Thyroid gland (tissue), 4 donors: ENCODE measurements at regions not wholly inside any gene's neighbourhood (a gene's known extent, or its start where the extent isn't known, plus 50 kb on each side); places are given as distances from the start of the nearest gene placed in this dataset.

ENCODE experiments used
- CTCF ChIP-seq, 6 experiments: fragments of 200-600 bp in 3 of 6; fragments of 450-650 bp in 3 of 6; sonication (generic) in 3 of 6; IDR thresholded peaks; one replicate each; pipeline ENCODE4 v1.5.1; 2016 to 2019; ENCODE audit warnings: antibody characterized with exemption in 6 of 6, mild to moderate bottlenecking in 2 of 6, inconsistent platforms in 1 of 6, moderate library complexity in 1 of 6
- POLR2A ChIP-seq, 2 donors: fragments of 450-650 bp; IDR thresholded peaks; one replicate each; pipeline ENCODE4 v1.6.1; 2017; ENCODE audit warnings: antibody characterized with exemption in 2 of 2, mild to moderate bottlenecking in 2 of 2, moderate library complexity in 1 of 2

- TF ChIP-seq CTCF (IDR thresholded peaks at IDR 0.05) (no peak), POLR2A (IDR thresholded peaks at IDR 0.05) (no peak)
Measured at GRCh38 chr4:12122316-12122715, 693.6 kb upstream of the HS3ST1 start.
